ENCODE measurements at regions not wholly inside any gene's neighbourhood (a gene's known extent, or its start where the extent isn't known, plus 50 kb on each side); places are given as distances from the start of the nearest gene placed in this dataset.

GRCh38 chr20:1803061-1803931, 91.9 kb upstream of the SIRPA start:
- Histone ChIP-seq H3K36me3 (ENCODE audit: insufficient read depth, low read length) (no peaks in the 10 kb centered on the region), H3K9me3 (ENCODE audit: low read length) (no peaks in the 10 kb centered on the region), H2AFZ (ENCODE audit: low read length) (no peak overlapping the region), H4K20me1 (ENCODE audit: insufficient read depth, low read length) (no peaks in the 10 kb centered on the region), H3K4me2 (ENCODE audit: low read length) (peak overlapping the region; percentile 18; the same call in 1 of the 2 replicates), H3K27ac (ENCODE audit: low read depth, low read length, poor library complexity, severe bottlenecking) (no peak overlapping the region), H3K4me3 (ENCODE audit: low read depth, low read length, poor library complexity, severe bottlenecking) (no peak overlapping the region), H3K79me2 (ENCODE audit: insufficient read depth, low read depth, low read length) (no peaks in the 10 kb centered on the region), H3K4me1 (ENCODE audit: insufficient read depth, low read length, poor library complexity, severe bottlenecking) (no peaks in the 10 kb centered on the region), H3K9me2 (ENCODE audit: insufficient read depth, low read length) (no peaks in the 10 kb centered on the region)
- CTCF ChIA-PET (ENCODE audit: unreplicated experiment): no interaction called here
- TF ChIP-seq EZH2phosphoT487 (IDR thresholded peaks at IDR 0.05; ENCODE audit: borderline replicate concordance, low read depth, low read length) (no peak; the same call in 1 of the 2 replicates), CTCF (conservative IDR thresholded peaks at IDR 0.05; ENCODE audit: low read length) (no peak)
- intact Hi-C loops (cut with micrococcal nuclease; ENCODE audit: unreplicated experiment): loop anchor here (5.0 kb wide), 2 partner anchors 69 to 369 kb away; no protein-coding TSS in a partner anchor
- DNase-seq (ENCODE audit: low spot score): no peak
- BruUV-seq (replicated peaks): no TSS peak
- POLR2A ChIA-PET: no interaction called here

GRCh38 chr20:1802385-1803060, 92.7 kb upstream of the SIRPA start:
- Histone ChIP-seq H3K79me2 (ENCODE audit: insufficient read depth, low read depth, low read length) (no peaks in the 10 kb centered on the region), H3K9me3 (ENCODE audit: low read length) (no peaks in the 10 kb centered on the region), H3K27ac (ENCODE audit: low read depth, low read length, poor library complexity, severe bottlenecking) (no peak overlapping the region), H2AFZ (ENCODE audit: low read length) (no peak overlapping the region), H3K4me2 (ENCODE audit: low read length) (peak overlapping the region; percentile 10; the same call in 1 of the 2 replicates), H3K36me3 (ENCODE audit: insufficient read depth, low read length) (no peaks in the 10 kb centered on the region), H3K4me3 (ENCODE audit: low read depth, low read length, poor library complexity, severe bottlenecking) (no peak overlapping the region), H3K9me2 (ENCODE audit: insufficient read depth, low read length) (no peaks in the 10 kb centered on the region), H3K4me1 (ENCODE audit: insufficient read depth, low read length, poor library complexity, severe bottlenecking) (no peaks in the 10 kb centered on the region), H4K20me1 (ENCODE audit: insufficient read depth, low read length) (no peaks in the 10 kb centered on the region)
- no TSS peak for BruUV-seq (replicated peaks)
- peak; percentile 52 for DNase-seq (ENCODE audit: low spot score)
- POLR2A ChIA-PET: no interaction called here
- CTCF ChIA-PET (ENCODE audit: unreplicated experiment): no interaction called here
- intact Hi-C loops (cut with micrococcal nuclease; ENCODE audit: unreplicated experiment): loop anchor here (1.0 to 5.0 kb wide), 3 partner anchors 70 to 370 kb away; no protein-coding TSS in a partner anchor
- peak; percentile 79; the same call in 1 of the 2 replicates for TF ChIP-seq EZH2phosphoT487 (IDR thresholded peaks at IDR 0.05; ENCODE audit: borderline replicate concordance, low read depth, low read length)
- TF ChIP-seq CTCF (conservative IDR thresholded peaks at IDR 0.05; ENCODE audit: low read length): peak; percentile 85
